ENCODE measurements at regions not wholly inside any gene's neighbourhood (a gene's known extent, or its start where the extent isn't known, plus 50 kb on each side); places are given as distances from the start of the nearest gene placed in this dataset.

DNA sequence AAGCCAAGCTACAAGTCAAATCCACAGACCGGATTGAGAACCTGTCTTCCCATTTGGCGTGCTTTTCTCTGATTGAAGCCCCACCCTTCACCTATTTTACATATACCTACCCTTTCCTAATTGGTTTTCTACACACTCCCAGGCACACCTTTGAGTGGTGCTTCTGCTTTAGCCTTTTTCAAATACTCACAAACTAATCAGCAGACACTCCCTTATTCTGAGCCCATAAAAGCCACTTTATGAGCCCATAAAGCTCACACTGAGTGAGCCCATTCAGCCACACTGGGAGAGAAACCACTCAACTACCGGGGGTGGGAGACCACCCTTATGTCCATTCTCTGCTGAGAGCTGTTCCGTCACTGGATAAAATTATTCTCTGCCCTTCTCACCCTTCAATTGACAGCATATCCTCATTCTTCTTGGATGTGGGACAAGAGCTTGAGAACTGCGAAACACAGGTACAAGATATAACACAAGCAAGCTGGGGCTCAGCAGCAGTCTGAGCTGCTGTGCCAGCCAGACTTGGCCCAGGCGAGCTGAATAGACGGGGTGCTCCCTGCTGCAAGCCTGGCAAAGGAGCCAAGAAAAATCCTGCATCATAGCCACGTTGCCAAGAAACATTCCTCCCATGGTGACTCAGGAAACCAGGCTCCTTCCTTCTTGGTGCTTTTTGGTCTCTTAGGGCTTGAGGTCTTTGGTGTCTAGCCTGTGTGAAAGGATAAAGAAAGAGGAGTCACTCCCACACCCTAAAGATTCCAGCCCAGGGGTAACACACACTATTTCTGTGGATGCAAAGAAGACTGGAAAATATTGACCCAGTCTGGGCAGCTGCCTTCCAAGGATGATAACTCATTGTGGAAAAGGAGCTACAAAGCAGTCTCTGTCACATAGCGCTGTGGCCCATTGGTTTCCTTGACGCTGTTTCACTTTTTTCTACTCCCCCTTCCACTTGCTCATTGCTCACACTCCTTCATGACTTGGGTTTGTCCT, 609.7 kb downstream of the MCTP2 start:
- FAIRE-seq (no peak), DNase-seq (ENCODE audit: insufficient read length, low spot score) (no peak)
- TF ChIP-seq POLR2A (IDR thresholded peaks at IDR 0.05; ENCODE audit: low read depth, low read length) (no peak), POLR2AphosphoS5 (IDR thresholded peaks at IDR 0.05; ENCODE audit: low read depth, low read length) (no peak), TAF1 (IDR thresholded peaks at IDR 0.05; ENCODE audit: low read depth, low read length) (no peak), POU2F2 (IDR thresholded peaks at IDR 0.05; ENCODE audit: low read depth, low read length) (no peak), PAX5 (IDR thresholded peaks at IDR 0.05; ENCODE audit: insufficient read depth, low read length, severe bottlenecking) (no peak), SPI1 (IDR thresholded peaks at IDR 0.05; ENCODE audit: low read depth, low read length) (no peak)

DNA sequence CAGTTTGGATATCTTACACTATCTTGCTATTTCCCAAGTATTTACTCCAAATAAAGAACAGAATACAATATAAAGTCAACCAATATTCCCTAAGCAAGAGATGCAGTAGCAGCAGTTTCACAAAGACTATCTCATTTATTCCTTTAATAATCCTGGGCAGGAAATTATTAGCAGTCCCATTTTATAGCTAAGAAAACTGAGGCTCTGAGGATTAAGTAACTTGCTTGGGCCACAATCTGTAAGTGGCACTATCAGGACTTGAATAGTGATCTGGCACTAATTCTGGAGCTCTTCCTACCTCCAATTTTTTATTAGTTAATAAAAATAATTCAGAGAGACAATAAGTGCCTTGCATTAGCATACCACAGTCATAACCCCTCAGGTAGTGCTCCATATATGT, 611.7 kb downstream of the MCTP2 start:
- no peak for TF ChIP-seq SPI1 (IDR thresholded peaks at IDR 0.05; ENCODE audit: low read depth, low read length)
- no peak for TF ChIP-seq POLR2A (IDR thresholded peaks at IDR 0.05; ENCODE audit: low read depth, low read length)
- TF ChIP-seq PAX5 (IDR thresholded peaks at IDR 0.05; ENCODE audit: insufficient read depth, low read length, severe bottlenecking), result no peak
- no peak for TF ChIP-seq POU2F2 (IDR thresholded peaks at IDR 0.05; ENCODE audit: low read depth, low read length)
- no peak for TF ChIP-seq TAF1 (IDR thresholded peaks at IDR 0.05; ENCODE audit: low read depth, low read length)
- no peak for TF ChIP-seq POLR2AphosphoS5 (IDR thresholded peaks at IDR 0.05; ENCODE audit: low read depth, low read length)
- DNase-seq (ENCODE audit: insufficient read length, low spot score), result no peak

DNA sequence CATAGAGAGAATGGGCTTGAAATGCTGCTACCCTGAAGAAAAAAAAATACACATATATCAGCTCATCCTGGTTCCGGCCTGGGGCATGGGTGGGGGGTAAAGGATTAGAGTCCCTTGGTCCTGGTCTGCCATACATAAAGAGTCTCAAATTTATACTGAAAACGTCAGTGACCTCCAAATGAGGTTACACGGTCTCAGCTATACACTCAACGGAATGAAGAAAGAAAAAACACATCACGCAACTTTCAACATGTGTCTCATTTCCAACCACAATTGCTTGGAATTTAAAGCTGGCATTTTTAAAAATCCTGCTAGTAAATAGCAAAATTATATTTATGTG, 612.8 kb downstream of the MCTP2 start:
- no peak for FAIRE-seq

More for the DNA sequence above, 611.7 kb downstream of the MCTP2 start:
- no peak for FAIRE-seq

DNA sequence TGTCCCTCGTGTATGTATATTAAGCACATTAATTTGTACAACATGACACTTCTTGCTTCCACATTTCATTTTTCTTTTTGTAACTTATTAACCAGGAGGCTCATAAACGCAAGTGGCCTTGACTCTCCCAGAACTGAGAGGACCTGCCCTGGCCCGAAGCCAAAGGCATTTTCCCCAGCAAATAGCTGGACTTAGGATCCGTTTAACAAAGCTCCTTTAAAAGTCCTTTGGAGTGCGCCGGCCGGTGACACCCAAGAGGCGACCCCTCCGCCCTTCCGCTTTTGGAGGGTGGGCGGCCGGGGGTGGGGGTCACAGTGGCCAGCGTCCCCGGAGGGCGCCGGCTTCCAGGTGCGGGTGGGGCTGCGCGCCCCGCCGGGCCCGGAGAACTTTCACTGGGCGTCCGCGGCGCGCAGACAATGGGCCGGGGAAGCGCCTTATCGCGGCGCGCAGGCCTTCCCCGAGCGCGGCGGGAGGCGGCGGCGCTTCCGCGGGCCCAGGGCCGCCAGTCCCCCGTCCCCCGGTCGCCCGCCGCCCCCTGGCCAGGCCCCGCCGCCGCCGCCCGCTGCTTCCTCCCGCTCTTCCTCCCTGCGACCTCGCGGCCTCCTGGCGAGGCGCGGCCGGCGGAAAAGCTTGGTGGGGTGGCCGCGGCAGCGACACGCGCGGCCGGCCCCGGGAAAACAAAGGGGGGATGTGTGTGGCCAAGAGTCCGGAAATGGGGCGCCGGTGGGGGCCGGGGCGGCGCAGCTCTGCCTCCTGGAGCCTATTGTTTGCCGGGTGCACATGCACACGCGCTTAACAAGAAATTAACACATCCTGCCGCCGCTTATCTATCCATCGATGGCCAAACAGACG, 613.4 kb downstream of the MCTP2 start:
- DNase-seq (ENCODE audit: insufficient read length, low spot score), result no peak
- TF ChIP-seq POLR2A (IDR thresholded peaks at IDR 0.05; ENCODE audit: low read depth, low read length) (no peak), SPI1 (IDR thresholded peaks at IDR 0.05; ENCODE audit: low read depth, low read length) (no peak), POLR2AphosphoS5 (IDR thresholded peaks at IDR 0.05; ENCODE audit: low read depth, low read length) (no peak), TAF1 (IDR thresholded peaks at IDR 0.05; ENCODE audit: low read depth, low read length) (no peak), PAX5 (IDR thresholded peaks at IDR 0.05; ENCODE audit: insufficient read depth, low read length, severe bottlenecking) (no peak), POU2F2 (IDR thresholded peaks at IDR 0.05; ENCODE audit: low read depth, low read length) (no peak)
- no peak for FAIRE-seq

More for the DNA sequence above, 612.8 kb downstream of the MCTP2 start:
- no peak for DNase-seq (ENCODE audit: insufficient read length, low spot score)
- TF ChIP-seq PAX5 (IDR thresholded peaks at IDR 0.05; ENCODE audit: insufficient read depth, low read length, severe bottlenecking), result no peak
- no peak for TF ChIP-seq POLR2A (IDR thresholded peaks at IDR 0.05; ENCODE audit: low read depth, low read length)
- TF ChIP-seq TAF1 (IDR thresholded peaks at IDR 0.05; ENCODE audit: low read depth, low read length), result no peak
- TF ChIP-seq POU2F2 (IDR thresholded peaks at IDR 0.05; ENCODE audit: low read depth, low read length), result no peak
- TF ChIP-seq POLR2AphosphoS5 (IDR thresholded peaks at IDR 0.05; ENCODE audit: low read depth, low read length), result no peak
- TF ChIP-seq SPI1 (IDR thresholded peaks at IDR 0.05; ENCODE audit: low read depth, low read length), result no peak

DNA sequence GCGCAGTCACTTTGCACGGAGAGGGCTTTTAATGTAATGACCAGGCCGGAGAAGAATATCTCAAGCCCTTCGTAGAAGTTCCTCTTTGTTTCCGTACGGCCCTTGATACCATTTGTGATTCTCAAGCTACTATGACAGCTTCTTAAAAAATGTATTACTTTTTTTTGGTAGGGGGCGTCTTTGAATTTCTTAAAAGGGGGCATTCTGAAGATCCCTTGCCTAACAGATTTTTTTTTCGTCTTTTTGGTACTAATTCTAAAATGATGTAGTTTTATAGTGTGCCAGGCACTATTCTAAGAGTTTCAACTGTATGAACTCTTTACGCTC, 614.0 kb downstream of the MCTP2 start:
- TF ChIP-seq POLR2AphosphoS5 (IDR thresholded peaks at IDR 0.05; ENCODE audit: low read depth, low read length) (no peak), TAF1 (IDR thresholded peaks at IDR 0.05; ENCODE audit: low read depth, low read length) (no peak), PAX5 (IDR thresholded peaks at IDR 0.05; ENCODE audit: insufficient read depth, low read length, severe bottlenecking) (no peak), SPI1 (IDR thresholded peaks at IDR 0.05; ENCODE audit: low read depth, low read length) (no peak), POU2F2 (IDR thresholded peaks at IDR 0.05; ENCODE audit: low read depth, low read length) (no peak), POLR2A (IDR thresholded peaks at IDR 0.05; ENCODE audit: low read depth, low read length) (no peak)
- no peak for FAIRE-seq
- DNase-seq (ENCODE audit: insufficient read length, low spot score), result no peak

DNA sequence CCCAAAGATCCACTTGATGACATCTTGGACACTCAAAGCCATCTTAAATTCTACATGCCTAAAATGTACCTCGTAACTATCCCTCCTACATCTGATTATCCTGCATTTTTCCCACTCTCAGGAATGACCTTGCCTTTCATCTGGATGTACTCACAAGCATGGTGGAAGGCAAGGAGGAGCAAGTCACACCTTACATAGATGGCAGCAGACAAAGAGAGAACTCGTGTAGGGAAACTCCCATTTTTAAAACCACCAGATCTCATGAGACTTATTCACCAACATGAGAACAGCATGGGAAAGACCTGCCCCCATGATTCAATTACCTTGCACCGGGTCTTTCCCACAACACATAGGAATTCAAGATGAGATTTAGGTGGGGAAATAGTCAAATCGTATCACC, 616.0 kb downstream of the MCTP2 start:
- TF ChIP-seq SPI1 (IDR thresholded peaks at IDR 0.05; ENCODE audit: low read depth, low read length), result no peak
- no peak for TF ChIP-seq POLR2A (IDR thresholded peaks at IDR 0.05; ENCODE audit: low read depth, low read length)
- no peak for TF ChIP-seq TAF1 (IDR thresholded peaks at IDR 0.05; ENCODE audit: low read depth, low read length)
- TF ChIP-seq POLR2AphosphoS5 (IDR thresholded peaks at IDR 0.05; ENCODE audit: low read depth, low read length), result no peak
- TF ChIP-seq PAX5 (IDR thresholded peaks at IDR 0.05; ENCODE audit: insufficient read depth, low read length, severe bottlenecking), result no peak
- TF ChIP-seq POU2F2 (IDR thresholded peaks at IDR 0.05; ENCODE audit: low read depth, low read length), result no peak
- no peak for FAIRE-seq
- no peak for DNase-seq (ENCODE audit: insufficient read length, low spot score)

DNA sequence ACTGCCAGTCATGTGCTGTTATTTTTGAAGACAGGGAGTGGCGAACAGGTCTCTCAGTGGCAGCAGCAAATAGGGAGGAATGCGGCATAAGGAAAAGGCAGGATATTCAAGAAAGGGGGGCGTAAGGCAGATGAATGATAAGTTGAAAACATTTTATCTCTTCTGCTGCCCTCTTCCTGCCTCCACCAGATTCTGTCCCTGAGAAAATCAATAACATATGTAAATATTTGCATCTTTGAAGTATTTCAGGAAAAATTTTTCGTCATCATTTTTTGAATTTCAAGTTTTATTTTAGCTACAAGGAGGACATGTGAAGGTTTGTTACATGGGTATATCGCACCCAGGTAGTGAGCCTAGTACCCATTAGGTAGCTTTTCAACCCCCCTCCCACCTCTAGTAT, 616.7 kb downstream of the MCTP2 start:
- TF ChIP-seq PAX5 (IDR thresholded peaks at IDR 0.05; ENCODE audit: insufficient read depth, low read length, severe bottlenecking) (no peak), POU2F2 (IDR thresholded peaks at IDR 0.05; ENCODE audit: low read depth, low read length) (no peak)
- DNase-seq (ENCODE audit: insufficient read length, low spot score) (no peak), FAIRE-seq (no peak)

DNA sequence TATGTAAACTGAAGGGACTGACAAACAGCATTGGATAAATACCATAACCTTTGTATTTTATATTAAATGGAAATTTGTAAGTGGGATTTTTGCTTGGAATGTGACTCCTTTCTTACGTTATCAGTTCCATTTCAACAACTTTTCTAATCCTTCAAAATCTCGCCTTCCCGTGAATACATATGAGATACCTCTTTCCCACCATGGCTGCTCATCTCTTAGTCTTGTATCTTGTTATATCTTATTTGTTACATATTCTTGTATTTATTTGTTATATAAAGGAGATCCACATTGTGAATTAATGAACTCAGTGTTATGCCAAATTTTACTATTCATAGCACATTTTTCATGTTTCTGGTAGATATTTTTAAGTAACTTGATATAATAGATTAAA, 623.7 kb downstream of the MCTP2 start:
- TF ChIP-seq POLR2A (IDR thresholded peaks at IDR 0.05; ENCODE audit: low read depth, low read length), result no peak
- no peak for TF ChIP-seq POU2F2 (IDR thresholded peaks at IDR 0.05; ENCODE audit: low read depth, low read length)
- no peak for TF ChIP-seq TAF1 (IDR thresholded peaks at IDR 0.05; ENCODE audit: low read depth, low read length)
- no peak for TF ChIP-seq PAX5 (IDR thresholded peaks at IDR 0.05; ENCODE audit: insufficient read depth, low read length, severe bottlenecking)
- TF ChIP-seq POLR2AphosphoS5 (IDR thresholded peaks at IDR 0.05; ENCODE audit: low read depth, low read length), result no peak
- no peak for TF ChIP-seq SPI1 (IDR thresholded peaks at IDR 0.05; ENCODE audit: low read depth, low read length)
- FAIRE-seq (no peak), DNase-seq (ENCODE audit: insufficient read length, low spot score) (no peak)

Data from GM12891 (cell line).